Caki2 (cell line): ENCODE measurements at regions not wholly inside any gene's neighbourhood (a gene's known extent, or its start where the extent isn't known, plus 50 kb on each side); places are given as distances from the start of the nearest gene placed in this dataset.

Experiments used
- DNase-seq: peaks from one replicate; pipeline ENCODE4 v3.0.0-alpha.2; 2015; ENCODE audit warnings: low read depth
- in situ Hi-C: cut with HindIII; loops from 2 replicates; pipeline ENCODE4 v1.10.0; 2016; ENCODE audit warnings: low sequenced_read_pairs, low pct_unique_long_range_greater_than_20kb, mixed read lengths

DNA sequence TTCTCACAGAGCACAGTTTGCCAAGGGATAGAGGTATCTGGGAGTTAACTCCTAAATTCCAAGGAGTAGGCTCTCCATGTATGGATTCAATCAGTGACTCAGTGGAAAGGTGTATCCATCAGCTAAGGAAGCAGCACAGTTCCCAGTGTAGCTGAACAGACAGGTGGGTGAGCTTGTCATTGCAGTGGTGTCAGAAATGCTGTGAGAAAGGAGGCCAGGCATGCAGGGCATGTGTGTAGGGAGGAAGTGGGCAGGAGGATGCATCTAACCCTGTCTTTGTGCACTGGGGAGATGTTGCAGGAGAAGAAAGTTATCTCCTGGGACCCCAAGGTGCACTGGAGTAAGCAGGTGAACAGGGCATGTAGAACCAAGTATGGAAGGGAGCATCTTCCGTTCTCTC is 539.0 kb downstream of the VRK1 start:
- in situ Hi-C loops = no loop called here

DNA sequence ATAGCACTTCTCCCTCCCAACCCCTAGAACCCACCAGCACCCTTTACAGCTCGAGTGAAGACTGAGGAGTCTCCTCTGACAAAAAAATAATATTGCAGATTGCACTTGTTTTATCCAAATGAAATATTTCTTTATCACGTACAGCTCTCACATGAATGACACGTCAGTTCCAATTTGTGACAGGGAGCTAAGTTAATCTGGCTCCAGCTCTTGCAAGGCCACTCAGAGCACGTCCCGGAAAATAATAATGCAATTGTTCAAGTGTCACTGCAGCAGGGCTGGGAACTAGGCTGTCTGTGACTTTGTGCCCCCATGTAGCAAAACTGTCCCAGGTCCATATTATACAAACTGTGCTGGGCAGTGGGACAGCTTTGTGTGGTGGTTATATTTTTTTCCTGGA is 539.6 kb downstream of the VRK1 start:
- in situ Hi-C loops = no loop called here

More for the DNA sequence above, 539.0 kb downstream of the VRK1 start:
- no peak for DNase-seq

DNA sequence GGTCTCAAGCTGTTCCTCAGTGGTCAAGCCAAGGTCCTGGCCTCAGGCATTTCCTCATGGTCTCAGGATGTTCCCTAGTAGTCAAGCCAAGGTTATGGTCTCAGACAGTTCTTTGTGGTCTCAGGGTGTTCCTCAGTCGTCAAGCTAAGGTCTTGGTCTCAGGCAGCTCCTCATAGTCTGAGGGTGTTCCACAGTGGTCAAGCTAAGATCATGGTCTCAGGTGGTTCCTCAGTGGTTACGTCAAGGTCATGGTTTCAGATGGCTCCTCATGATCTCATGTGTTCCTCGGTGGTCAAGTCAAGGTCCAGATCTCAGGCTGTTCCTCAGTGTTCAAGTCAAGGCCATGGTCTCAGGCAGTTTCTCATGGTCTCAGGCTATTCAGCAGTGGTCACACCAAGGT is 540.1 kb downstream of the VRK1 start:
- in situ Hi-C loops = no loop called here
- DNase-seq = no peak

More for the DNA sequence above, 539.6 kb downstream of the VRK1 start:
- DNase-seq = no peak

DNA sequence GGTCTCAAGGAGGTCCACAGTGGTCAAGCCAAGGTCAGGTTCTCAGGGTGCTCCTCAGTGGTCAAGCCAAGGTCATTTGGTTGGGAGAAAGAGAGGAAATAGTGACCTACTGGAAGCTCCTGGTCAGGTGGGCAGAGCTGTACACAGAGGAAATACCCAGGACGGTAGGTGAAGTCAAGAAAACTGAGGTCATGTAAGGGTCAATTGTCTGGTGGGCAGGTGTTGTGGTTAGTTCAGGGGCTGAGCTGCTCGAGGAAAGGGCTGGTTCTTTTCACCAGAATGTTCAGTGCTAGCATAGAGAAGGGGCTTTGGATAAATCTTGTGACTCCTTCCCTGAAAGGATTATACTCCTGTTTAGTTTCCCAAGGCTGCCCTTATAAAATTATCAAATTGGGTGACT is 540.5 kb downstream of the VRK1 start:
- in situ Hi-C loops = no loop called here
- no peak for DNase-seq

GRCh38 chr14:97344666-97345065 is 547.5 kb downstream of the VRK1 start:
- in situ Hi-C loops = no loop called here
- no peak for DNase-seq

GRCh38 chr14:97346675-97347074 is 549.5 kb downstream of the VRK1 start:
- in situ Hi-C loops = no loop called here
- DNase-seq = no peak

DNA sequence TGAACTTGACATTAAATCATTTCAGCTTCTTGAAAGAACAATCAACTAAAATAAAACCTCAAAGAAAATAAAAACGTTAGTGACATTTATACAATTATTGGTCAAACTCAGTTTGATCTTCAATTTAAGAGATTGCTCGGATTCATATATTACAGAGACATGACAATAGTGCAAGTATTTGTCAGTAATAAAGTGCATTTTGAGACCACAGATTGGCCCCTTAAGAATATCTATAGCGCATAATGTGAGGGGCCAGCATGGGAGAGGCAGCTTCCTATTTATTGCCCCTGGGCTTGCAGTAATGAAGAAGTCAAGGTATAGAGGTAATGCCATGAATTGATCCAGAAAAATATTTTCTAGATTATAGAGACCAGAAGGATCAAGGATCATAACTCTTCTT is 552.3 kb downstream of the VRK1 start:
- in situ Hi-C loops = no loop called here
- no peak for DNase-seq

DNA sequence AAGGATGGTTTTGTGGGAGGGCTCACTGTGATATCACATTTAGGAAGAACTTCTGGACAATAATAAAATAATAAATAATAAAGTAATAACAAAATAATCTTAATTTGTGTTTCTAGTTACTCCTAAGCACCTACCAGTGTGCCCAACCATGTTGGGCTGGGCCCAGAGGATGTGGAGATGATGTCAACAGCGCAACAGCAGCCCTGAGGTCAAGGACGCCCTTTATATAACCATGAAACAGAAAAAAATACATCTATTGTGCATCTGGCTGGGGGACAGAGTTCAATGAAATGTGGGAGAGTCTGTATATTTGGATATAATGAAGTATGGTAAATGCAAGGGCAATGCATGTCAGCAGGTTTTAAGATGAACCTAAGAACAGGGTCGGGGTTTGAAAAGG is 552.8 kb downstream of the VRK1 start:
- DNase-seq = no peak
- in situ Hi-C loops = no loop called here

DNA sequence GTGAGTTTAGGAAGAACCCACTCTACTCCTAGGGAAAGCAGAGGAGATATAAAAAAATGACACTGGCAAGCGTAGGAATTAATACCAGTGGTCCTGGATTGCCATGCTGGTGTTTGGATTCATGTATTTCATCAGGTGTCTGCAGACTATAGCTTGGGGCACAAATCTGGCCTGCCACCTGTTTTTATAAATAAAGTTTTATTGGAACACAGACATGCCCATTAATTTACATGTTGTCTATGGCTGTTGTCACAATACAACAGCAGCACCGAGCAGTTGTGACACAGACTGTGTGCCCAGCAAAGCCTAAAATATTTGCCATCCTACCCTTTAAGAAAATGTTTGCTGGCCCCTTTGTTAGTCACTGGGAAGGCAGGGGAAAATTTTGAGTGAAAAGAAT is 553.2 kb downstream of the VRK1 start:
- no peak for DNase-seq
- in situ Hi-C loops = no loop called here

GRCh38 chr14:97350894-97351731 is 553.9 kb downstream of the VRK1 start:
- no peak for DNase-seq
- in situ Hi-C loops = no loop called here

DNA sequence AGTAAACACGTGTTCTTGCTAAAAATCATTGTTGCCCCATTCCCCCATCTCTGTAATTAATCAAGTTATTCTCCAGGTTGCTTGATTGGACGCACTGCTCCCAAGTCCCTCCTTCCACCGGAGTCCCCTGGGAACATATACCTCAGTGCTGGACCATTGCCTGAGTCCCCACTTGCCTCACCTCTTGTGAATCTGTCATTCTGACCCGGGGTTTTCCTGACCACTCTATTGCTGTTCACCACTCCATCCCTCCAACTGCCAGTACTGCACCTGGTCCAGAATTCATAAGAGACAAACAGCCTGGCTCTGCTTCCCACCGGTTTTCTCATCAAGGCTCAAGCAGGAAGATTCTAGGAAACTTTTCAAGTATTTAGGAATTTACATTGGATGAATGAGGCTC is 555.9 kb downstream of the VRK1 start:
- no peak for DNase-seq
- in situ Hi-C loops = no loop called here

GRCh38 chr14:97354119-97354722 is 557.0 kb downstream of the VRK1 start:
- in situ Hi-C loops = no loop called here
- no peak for DNase-seq

DNA sequence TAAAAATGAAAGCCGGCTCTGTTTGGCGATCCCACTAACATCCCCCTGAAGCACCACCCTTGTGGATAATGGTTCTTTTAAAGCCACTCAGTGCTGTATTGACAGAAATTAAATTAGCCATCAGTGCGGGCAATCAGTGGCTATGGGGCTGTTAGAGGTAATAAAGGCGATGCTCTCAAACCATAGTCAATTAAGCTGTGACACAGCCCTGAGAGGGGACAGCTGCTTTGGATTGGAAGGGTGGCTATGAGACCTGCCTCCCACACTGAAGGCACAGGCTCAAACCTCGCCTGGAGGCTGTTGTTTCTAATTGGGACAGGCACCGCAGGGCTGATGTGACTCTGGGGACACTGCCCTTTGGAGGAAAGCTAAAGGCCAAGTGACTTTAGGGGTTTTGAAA is 562.2 kb downstream of the VRK1 start:
- in situ Hi-C loops = no loop called here
- no peak for DNase-seq

GRCh38 chr14:97361181-97361580 is 564.0 kb downstream of the VRK1 start:
- in situ Hi-C loops = no loop called here

GRCh38 chr14:97361958-97362357 is 564.8 kb downstream of the VRK1 start:
- in situ Hi-C loops = no loop called here
- no peak for DNase-seq

More at GRCh38 chr14:97361181-97361580, 564.0 kb downstream of the VRK1 start:
- DNase-seq = no peak

- in situ Hi-C loops = no loop called here
- DNase-seq = no peak
Measured at GRCh38 chr14:97366400-97366799, 569.2 kb downstream of the VRK1 start.

DNA sequence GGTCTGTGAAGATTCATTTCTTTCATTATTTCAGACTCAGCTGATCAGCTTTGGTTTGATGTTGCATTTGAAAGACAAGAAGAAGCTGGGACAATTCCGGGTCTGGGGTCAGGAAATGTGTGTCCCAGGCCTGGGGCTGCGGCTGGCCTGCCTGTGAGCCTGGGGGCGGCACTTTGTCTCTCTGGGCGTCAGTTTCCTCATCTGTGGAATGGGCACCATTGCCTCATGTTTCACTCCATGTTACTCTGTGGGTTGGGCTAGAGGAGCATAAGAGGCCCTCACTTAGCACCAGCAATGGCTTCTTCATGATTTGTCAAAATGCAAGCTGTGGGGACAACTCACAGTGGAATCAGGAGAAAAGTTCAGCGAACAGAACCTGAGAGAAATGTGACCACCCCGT is 570.1 kb downstream of the VRK1 start:
- DNase-seq = no peak
- in situ Hi-C loops = no loop called here

- DNase-seq = no peak
- in situ Hi-C loops = no loop called here
Measured at GRCh38 chr14:97368049-97368448, 570.9 kb downstream of the VRK1 start.

GRCh38 chr14:97368900-97369564 is 571.9 kb downstream of the VRK1 start:
- in situ Hi-C loops = no loop called here
- DNase-seq = no peak
